Upper lobe of right lung (tissue), 1 donor: ENCODE measurements at regions not wholly inside any gene's neighbourhood (a gene's known extent, or its start where the extent isn't known, plus 50 kb on each side); places are given as distances from the start of the nearest gene placed in this dataset.
"Not testable (repeated sequence)": the region's sequence is repeated elsewhere in the genome, so short reads cannot be mapped to it uniquely, and the experiment has no call there.

Source experiments
- ATAC-seq: fragments of 200-7000 bp; cut with Tn5 transposase; one replicate; pipeline ENCODE4 v1.9.1; 2020; ENCODE audit warnings: mild to moderate bottlenecking, moderate library complexity
- DNase-seq: peaks from one replicate; pipeline ENCODE4 v3.0.0-alpha.2; 2020
- H3K27ac ChIP-seq: fragments of 200-600 bp; one replicate; pipeline ENCODE4 v1.8.0; 2022
- H3K27me3 ChIP-seq: fragments of 200-600 bp; one replicate; pipeline ENCODE4 v1.8.0; 2022; ENCODE audit warnings: mild to moderate bottlenecking
- H3K36me3 ChIP-seq: fragments of 200-600 bp; one replicate; pipeline ENCODE4 v1.8.0; 2022
- H3K4me1 ChIP-seq: fragments of 200-600 bp; one replicate; pipeline ENCODE4 v1.8.0; 2022
- H3K4me3 ChIP-seq: fragments of 200-600 bp; one replicate; pipeline ENCODE4 v1.8.0; 2022; ENCODE audit warnings: mild to moderate bottlenecking
- H3K9me3 ChIP-seq: fragments of 200-600 bp; one replicate; pipeline ENCODE4 v1.8.0; 2022
- CTCF ChIP-seq: fragments of 200-600 bp; IDR thresholded peaks from one replicate; pipeline ENCODE4 v1.8.0; 2022; ENCODE audit warnings: antibody characterized with exemption
- intact Hi-C: fragments of 100-400 bp; cut with DNase I; formaldehyde crosslinking; loops from one replicate; pipeline ENCODE4 v1.11.0; 2022
- donor health status: DM: no; HTN: yes; CAD: no; lungs with severe emphysema.

DNA sequence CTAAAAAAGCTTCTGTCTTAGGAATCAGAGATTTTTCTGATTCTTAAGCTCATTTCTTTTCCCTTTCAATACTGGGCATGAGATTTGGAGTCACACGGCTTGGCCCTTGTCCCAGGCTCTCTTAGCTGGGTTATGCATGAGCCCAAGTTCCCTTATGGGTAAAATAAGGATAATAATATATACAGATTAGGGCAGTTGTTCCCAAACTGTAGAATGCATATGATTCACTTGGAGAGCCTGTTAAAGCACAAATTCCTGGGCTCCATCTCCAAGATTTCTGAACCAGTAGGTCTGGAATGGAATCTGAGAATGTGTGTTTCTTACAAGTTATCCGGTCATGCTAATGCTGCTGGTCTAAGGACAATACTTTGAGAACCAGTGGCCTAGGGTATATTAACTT, 154.0 kb downstream of the REEP3 start:
- ATAC-seq (no peak), DNase-seq (no peak)
- Histone ChIP-seq H3K4me3 (no peak overlapping the region), H3K27ac (no peak overlapping the region), H3K4me1 (peaks cover 20% of the 10 kb centered on the region), H3K9me3 (no peaks in the 10 kb centered on the region), H3K36me3 (no peaks in the 10 kb centered on the region), H3K27me3 (no peaks in the 10 kb centered on the region)
- no peak for TF ChIP-seq CTCF
- intact Hi-C loops = no loop called here

DNA sequence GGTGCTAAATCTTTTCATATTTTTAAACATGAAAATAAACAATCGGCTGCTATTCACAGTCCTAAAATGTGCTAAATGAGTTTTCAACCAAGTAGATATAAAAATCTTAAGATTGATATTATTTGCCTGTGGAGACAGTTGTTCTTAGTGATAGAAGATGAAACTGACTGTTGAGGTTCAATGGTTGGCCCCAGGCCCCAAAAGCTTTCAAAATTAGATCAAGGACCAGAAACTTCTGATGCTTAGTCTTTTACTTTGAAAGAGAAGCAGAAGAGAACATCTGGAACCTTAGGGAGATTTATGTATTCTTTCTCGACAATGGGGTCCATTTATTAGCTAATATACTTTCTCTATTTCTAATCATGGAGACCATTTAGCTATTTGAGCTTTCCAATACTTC, 155.8 kb downstream of the REEP3 start:
- no peak for DNase-seq
- intact Hi-C loops = no loop called here
- Histone ChIP-seq H3K9me3 (no peaks in the 10 kb centered on the region), H3K4me1 (peaks cover 9% of the 10 kb centered on the region), H3K4me3 (no peak overlapping the region), H3K27me3 (no peaks in the 10 kb centered on the region), H3K36me3 (no peaks in the 10 kb centered on the region), H3K27ac (no peak overlapping the region)
- TF ChIP-seq CTCF = no peak
- ATAC-seq = no peak

- H3K9me3 ChIP-seq, intact Hi-C loops, H3K36me3 ChIP-seq, DNase-seq, H3K27ac ChIP-seq, H3K4me1 ChIP-seq, H3K4me3 ChIP-seq, ATAC-seq, H3K27me3 ChIP-seq: not testable (repeated sequence)
These were observed 159.3 kb downstream of the REEP3 start for GRCh38 chr10:63680545-63680944.

GRCh38 chr10:63681993-63682697, 160.9 kb downstream of the REEP3 start:
- Histone ChIP-seq H3K4me1 (no peaks in the 10 kb centered on the region), H3K27me3 (no peaks in the 10 kb centered on the region), H3K4me3 (no peak overlapping the region), H3K36me3 (no peaks in the 10 kb centered on the region), H3K9me3 (no peaks in the 10 kb centered on the region), H3K27ac (no peak overlapping the region)
- ATAC-seq = no peak
- intact Hi-C loops = no loop called here
- TF ChIP-seq CTCF = no peak
- no peak for DNase-seq

DNA sequence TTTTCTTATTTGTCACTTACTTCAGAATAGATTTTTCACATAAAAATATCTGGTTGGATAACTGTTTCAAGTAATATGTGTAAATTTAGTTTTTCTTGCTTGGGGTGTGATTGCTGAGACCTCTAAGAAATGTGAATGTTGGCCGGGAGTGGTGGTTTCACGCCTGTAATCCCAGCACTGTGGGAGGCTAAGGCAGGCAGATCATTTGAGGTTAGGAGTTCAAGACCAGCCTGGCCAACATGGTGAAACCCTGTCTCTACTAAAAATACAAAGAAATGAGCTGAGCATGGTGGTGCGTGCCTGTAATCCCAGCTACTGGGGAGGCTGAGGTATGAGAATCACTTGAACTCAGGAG, 161.5 kb downstream of the REEP3 start:
- DNase-seq, H3K27me3 ChIP-seq, H3K4me1 ChIP-seq, H3K4me3 ChIP-seq, H3K27ac ChIP-seq, ATAC-seq, H3K36me3 ChIP-seq, H3K9me3 ChIP-seq, intact Hi-C loops: not testable (repeated sequence)

- no peak for ATAC-seq
These were observed 162.0 kb downstream of the REEP3 start for GRCh38 chr10:63683223-63683622.

More at GRCh38 chr10:63683223-63683622, 162.0 kb downstream of the REEP3 start:
- intact Hi-C loops = no loop called here
- H3K36me3 ChIP-seq = no peaks in the 10 kb centered on the region
- TF ChIP-seq CTCF = no peak
- no peak overlapping the region for H3K27ac ChIP-seq
- DNase-seq = no peak
- no peaks in the 10 kb centered on the region for H3K9me3 ChIP-seq
- no peaks in the 10 kb centered on the region for H3K4me1 ChIP-seq
- H3K27me3 ChIP-seq = no peaks in the 10 kb centered on the region
- H3K4me3 ChIP-seq = no peak overlapping the region
